Stimulated activated CD4-positive, alpha-beta T cell treated with anti-CD3 and anti-CD28 coated beads, Interleukin-1b, Interleukin-23, amount 100 ng/mL, for 24 hours (primary cell): ENCODE measurements at regions not wholly inside any gene's neighbourhood (a gene's known extent, or its start where the extent isn't known, plus 50 kb on each side); places are given as distances from the start of the nearest gene placed in this dataset.
"Not testable (repeated sequence)": the region's sequence is repeated elsewhere in the genome, so short reads cannot be mapped to it uniquely, and the experiment has no call there.

Experiments
- DNase-seq, 4 experiments: peaks; one replicate each; pipeline ENCODE4 v3.0.0-alpha.2; 2020; ENCODE audit warnings: low read depth in 4 of 4, low spot score in 1 of 4

DNA sequence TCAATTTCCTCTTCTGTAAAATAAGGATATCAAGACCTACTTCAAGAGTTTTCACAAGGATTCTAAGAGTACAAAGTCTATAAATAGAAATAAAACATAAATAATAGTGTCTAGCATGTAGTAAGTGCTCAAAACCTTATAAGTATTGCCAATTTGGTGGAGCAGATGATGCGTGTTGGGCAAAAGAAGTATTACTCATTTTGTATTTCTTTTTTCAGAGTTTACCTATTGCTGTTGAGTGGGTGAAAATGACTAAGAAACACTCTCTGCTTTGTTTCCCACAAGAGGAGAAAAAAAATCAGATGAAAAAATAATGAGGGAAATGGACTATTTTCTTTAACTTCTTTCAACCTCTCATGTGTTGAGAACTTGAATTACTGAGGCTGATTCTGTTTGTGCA, 103.3 kb upstream of the KCNK2 start:
- no peak for DNase-seq

DNA sequence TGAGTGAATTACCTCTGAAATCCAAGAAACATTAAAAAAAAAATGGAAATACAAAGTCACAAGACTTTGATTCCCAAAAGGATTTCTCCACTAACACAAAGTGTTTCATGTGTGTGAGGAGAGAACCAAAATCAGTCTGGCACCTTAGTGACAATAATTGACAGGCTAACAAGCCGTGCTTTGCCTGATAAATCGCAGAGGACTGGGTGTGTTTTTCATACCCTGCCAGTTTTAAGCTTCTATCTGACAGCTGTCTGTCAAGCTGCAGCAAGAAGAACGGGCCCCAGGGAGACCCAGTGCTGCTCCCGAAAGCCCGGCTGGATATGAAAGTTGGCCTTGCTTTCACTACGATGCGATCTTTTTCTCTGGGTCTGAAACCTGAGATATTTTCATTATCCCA, 101.6 kb upstream of the KCNK2 start:
- no peak for DNase-seq

DNA sequence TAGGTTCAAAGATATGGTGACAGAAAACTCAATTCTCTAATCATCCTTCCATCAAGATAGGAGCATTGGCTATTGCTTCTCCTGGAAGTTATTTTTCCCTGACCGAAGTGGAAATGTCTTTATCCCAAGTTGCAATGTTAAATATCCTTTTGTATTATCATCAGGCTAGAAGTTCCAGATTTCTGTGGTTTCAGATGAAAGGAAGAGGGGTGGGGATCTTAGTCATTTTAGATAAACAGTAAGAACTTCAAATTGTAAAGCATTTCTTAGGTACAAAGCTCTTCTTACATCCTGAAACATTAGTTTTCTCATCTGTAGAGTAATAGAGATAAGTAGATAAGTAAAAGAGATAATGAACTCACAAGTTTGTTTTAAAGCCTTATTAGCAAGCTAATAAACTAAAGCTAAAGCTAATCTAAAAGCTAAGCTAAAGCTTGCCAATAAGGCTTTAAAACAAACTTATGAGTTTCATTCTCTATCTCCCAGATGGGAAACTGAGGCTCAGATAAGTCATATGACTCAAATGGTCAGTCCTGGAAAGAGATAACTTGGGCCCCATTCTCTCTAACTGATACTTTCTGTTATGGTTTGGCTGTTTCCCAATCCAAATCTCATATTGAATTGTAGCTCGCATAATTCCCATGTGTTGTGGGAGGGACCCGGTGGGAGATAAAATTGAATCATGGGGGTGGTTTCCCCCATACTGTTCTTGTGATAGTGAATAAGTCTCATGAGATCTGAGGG, 99.2 kb upstream of the KCNK2 start:
- DNase-seq: no peak

DNA sequence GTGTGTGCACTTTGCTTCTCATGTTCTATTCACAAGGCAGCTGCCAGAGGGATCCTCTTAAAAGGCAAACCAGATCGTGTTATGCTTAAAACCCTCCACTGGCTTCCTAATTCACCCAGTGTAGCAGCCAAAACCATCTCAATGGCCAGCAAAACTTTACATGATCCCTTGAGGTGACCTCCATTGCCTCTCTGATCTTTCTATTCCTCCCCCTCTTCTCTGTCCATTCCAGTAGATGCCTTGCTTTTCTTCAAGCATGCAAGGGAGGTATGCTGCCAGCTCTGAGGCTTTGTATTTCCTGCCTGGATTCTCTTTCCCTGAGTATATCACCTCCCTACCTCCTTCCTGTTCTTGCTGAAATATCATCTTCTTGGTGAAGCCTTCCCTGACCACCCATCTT, 93.2 kb upstream of the KCNK2 start:
- no peak for DNase-seq

DNA sequence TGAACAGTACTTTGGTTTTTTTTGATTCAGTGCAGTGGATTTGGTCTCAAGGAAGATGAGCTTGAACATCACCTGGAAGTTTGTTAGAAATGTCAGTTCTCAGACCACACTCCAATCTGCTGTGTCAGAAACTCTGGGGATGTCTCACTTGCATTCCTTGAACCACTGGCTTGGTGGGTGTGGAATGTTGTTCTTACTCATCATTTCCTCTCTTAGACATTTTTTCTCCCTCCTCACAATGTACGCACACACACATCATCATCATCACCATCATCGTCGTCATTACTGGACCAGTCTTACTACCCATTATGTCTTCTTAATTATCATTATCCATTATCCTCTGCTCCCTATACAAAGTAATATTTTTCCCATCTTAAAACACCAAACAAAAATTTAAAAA, 91.9 kb upstream of the KCNK2 start:
- no peak for DNase-seq

DNA sequence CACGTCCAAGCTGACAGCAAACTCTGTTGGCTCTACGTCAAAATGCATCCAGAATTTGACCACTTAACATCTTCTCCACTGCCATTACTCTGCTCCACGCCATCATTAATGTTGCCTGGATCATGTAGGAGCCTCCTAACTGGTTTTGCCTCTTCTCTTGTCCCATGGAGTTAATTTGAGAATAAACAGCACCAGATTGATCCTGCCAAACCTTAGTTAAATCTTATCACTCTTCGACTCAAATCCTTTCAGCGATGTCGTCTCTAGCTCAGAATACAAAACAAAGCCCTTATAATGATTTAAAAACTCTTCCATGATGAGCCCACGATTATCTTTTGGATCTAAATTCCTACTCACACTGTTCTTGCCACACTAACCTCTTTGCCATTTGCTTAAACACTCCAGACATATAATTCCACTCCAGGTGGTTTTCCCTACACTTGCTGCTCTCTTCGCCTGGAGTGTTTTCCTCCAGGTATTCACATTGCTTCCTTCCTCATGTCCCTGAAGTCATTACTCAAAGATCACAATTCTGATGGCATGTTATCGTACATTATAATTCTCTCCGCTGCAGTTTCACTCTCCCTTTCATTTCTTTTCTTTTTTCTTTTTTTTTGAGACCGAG, 90.7 kb upstream of the KCNK2 start:
- no peak for DNase-seq

DNA sequence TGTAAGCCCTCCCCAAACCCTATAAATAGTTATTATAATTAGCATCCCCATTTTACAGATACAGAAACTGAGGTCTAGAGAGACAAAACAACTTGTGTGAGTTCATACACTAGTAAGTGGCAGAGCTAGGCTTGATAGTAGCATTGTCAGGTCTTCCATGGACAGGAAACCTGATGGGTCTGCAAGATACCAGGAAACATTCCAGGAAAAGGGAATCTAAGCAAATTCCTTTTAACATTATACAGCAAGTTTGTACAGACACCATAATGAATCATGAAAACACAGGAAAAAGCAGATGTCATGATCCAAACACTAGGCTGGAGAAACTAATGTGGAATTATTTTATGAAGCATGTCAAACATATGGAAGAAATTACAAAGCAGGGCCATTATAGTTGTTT, 89.1 kb upstream of the KCNK2 start:
- DNase-seq: no peak

DNA sequence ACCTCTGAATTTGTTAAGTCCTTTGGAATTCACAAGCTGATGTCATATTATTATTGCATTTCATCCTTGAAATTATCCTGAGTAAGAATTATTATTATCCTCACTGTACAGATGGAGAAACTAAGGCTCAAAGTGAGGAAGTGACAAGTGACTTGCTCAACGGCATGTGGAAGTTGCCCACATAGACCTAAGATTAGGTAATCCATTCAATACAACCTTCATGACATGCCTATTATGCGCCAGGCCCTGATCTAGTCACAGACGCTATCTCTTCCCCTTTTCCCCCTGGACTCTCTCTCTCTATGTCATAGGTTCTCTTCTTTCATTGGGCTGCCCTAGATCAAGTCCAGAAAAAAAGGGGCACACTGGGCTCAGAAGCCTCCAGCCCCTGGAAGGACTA, 84.9 kb upstream of the KCNK2 start:
- no peak for DNase-seq

DNA sequence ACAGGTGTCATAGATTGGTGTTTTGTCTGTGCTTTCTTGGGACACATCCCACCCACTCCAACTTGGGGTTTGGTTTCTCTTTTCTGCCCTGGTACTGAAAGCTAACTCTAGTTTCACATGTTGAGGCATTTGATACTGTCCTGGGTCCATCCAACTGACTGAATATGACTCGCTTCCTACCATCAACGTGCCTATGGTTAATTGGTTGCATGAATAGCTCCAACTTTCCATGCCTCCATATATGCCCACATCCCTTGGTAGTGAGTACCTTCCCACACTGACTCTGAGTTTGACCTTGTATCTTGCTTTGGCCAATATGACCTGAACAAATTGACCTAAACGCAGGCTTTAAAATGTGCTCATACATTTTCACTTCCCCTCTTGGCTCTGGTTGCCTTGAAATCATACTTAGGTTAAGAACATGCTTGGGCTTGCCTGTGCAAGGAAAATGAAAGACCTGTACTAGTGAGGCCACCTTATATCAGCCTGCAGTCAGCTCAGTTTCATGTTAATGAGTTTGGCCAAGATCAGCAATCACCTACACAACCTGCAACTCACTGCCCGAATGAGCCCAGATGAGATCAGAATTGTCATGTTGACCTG, 81.0 kb upstream of the KCNK2 start:
- DNase-seq: no peak

DNA sequence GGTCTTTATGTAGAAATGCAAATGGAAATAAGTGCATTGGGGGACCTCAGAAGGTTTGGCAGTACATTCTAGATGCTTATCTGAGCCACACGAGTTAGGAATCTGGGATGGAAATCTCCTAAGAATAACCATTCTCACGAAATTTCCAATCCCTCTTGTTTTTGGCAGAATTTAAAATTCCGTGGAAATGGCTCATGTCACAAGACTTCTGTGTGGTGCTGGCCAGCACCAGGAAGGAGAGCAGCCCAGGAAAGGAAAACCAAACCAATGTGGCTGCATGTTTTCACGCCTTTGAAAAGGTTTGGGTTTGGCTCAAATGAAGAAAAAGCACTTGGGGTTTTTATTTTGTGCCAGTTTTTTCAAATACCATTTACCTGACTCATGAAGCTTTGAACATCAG, 80.1 kb upstream of the KCNK2 start:
- no peak for DNase-seq

DNA sequence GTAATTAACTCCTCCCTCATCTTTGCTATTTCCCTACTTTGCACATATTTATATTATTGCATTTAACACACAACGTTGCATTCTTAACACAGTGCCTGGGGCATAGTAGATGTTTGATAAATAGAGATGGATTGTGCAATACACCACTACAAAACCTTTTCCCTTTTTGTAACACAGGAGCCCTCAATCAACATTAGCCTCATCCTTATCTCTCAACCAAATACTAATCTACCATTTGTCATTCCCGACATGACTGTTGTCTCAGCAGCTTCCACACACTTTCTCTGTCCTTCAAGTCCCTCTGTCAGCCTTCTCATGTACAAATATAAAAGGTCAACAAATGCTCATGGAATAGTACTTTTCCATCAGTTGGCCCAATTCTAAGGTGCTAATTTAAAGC, 78.9 kb upstream of the KCNK2 start:
- DNase-seq: no peak

DNA sequence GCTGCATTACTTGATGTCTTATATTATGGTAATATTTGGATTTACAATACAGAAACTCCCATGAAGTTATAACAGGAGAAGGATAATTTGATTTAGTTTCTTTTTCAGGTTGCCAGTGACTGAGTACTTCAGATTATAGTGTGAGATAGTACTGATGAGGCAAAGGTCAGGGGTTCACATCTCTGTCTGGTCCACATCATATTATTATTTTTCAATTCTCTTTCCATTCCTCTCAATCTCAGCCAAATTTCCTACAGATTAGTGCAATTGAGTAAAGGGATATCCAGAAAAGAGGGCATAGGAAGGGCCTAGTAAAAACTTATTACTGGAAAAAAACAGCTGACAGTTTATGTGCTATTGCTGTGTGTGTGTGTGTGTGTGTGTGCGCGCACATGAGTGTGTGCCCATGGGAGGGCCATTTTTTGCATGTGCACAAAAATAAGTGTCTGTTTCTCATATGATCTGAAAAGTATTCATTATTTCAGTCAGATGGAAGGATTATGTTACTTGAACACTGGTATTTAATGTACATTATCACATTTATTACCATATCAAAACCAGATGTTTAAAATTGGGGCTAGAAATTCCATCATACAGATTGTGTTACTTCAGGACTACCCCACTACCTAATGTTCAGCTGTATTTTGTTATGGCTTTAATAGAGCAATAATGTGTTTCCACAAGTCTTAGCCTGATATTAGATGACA, 78.3 kb upstream of the KCNK2 start:
- DNase-seq: no peak

DNA sequence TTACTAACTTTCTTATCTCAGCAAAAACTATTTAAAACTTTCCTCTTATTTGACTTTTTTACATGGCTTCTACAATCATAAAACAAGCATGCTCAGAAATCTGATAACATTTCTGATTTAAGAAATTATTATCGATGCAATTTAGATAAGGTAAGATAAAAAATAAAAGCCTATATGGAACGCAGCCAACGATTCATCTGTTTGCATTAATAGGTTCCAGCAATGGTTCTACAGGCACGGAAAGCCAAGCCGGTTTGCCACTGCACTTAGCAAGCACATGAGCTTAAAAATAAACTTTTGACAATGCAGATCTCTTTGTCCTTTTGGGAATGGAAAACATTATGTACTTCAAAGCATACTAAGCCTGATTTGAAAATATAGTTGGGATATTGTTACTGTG, 77.5 kb upstream of the KCNK2 start:
- DNase-seq: no peak

DNA sequence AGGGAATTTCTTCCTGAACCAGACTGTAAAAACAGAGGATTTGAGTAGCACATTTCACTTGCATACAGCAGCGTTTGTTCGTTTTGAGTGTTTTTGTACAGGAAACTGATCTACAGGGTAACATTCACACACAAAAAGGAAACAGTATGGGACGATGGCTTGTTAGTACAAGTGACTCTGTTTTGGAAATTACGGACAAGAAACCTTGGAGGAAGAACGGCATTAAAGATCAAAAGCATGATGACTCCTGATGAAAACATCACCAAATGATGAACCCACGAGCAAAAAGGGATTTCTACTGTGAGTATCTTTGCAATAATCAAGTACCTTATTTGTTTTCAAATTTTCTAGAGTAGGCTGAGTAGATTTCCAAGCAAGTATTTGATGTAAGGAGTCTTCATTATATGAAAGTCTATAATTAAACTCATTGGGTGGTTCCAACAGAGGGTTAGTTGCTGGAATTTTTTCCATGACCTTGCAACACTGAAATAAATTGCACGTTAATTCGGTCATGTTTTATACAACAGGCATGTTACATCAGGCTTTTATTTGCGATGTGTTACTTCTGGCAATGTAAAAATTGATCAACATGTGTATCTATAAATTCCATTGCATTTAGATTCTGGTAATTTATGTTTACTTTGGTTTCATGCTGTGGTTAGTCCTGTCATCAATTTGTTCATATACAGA, 76.7 kb upstream of the KCNK2 start:
- no peak for DNase-seq

DNA sequence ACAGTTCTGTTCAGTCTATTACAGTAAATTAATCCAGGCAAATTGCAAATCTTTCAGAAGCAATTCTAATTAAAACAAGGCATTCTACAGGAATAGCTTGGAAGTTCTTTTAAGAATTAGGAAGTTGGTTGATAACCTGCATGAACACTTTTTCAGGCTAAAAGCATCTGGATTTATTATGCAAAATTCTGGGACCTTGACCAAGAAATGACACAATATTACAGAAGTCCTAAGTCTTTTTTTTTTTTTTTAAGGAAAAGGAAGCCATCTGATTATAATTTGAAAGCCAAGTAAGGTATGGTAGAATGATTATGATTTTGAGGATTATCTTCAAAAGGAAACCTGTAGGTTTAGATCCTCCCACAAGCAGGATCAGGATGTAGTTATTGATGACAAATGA, 74.7 kb upstream of the KCNK2 start:
- no peak for DNase-seq

DNA sequence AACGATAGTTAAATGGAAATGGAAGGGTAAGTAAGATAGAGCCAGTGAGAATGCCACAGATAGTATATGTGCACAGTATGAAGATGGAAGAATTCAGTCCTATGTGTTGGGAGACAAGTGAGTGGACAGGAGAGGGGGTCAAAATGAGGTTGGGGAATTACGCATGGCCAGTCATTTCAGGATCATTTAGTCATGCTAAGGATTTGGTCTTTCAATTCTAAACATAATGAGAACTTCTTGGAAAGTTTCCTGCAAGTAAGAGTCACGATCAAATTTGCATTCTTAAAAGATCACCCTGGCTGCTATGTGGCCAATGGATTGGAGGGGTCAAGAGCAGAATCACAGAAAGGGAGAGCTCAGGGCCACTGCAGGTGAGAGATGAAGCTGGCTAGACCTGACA, 64.0 kb upstream of the KCNK2 start:
- DNase-seq: no peak

DNA sequence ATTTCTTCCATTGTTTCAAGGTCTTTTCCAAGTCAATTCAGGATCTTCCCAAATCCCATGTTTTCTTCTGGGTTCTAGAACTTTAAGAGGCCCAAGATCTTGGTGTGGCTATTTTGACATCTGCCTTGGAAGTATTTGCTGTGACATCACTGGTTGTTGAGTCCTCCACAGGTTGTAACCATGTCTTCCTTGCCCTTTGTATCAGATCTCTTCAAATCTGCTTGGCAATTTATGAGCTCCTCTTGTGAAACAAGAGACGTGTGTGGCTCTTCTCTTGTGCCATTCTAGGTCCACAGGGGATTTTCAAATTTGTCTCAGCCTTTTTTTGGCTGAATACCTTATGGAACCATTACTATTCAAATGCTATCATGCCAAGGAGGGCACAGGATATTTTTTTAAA, 60.3 kb upstream of the KCNK2 start:
- no peak for DNase-seq

DNA sequence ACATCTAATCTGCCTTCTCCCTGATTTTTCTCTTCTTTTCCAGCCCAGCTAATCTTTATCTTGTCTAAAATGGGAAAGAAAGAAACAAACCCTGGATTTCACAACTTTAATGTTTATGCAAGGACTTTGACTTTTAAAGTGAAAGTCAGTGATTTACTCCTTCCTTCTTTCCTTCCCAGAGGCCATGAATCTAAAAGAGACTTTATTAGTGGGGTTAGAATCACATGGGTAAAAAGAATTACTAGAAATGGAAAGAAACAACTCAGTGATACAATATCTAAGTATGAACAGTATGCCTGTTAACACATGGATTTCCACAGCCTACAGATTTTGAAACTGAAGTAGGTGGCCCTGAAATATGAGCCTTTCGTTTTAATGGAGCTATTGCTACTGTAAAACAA, 59.8 kb upstream of the KCNK2 start:
- DNase-seq: no peak

DNA sequence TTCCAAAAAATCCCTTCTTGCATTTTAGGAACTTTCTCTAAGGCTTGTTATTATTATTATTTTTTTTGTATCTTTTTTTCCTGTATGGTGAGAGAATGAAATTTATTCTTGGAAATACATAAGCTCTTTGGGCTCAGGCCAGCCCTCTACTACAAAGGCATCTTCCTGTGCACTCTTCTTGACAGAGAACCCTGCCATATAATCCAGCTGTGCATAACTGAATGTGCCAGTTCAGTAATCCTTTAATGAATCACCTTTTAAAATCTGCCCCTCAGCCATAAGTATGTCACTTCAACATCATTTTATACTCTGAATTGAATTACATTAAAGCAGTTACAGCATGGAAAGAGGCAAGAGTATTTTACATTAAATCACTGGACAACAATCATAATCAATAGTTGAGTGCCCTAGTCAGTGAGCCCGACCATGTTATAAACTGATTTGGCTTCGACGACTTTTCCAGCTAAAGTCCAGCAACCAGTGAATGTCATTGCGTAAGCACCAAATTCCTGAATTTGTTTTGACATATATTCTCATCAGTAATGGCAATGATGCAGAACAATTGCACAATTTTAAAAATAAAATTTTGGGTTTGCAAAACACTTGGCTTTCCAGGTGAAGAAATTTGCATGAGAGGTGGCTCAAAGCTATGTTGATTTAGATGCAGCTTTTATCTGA, 59.2 kb upstream of the KCNK2 start:
- no peak for DNase-seq

DNA sequence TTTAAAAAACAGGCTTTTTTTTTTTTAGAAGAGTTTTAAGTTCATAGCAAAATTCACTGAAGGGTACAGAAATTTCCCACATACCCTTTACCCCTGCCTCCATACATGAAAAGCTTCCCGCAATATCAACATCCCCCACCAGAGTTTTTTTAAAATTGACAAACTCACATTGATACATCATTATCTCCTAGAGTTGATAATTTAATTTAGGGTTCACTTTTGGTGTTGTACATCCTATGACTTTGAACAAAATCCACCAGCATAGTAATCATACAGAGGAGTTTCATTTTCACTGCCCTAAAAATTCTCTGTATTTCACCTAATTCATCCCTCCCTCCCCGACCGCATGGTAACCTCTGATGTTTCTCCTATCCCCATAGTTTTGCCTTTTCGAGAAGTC, 53.6 kb upstream of the KCNK2 start:
- DNase-seq: no peak

DNA sequence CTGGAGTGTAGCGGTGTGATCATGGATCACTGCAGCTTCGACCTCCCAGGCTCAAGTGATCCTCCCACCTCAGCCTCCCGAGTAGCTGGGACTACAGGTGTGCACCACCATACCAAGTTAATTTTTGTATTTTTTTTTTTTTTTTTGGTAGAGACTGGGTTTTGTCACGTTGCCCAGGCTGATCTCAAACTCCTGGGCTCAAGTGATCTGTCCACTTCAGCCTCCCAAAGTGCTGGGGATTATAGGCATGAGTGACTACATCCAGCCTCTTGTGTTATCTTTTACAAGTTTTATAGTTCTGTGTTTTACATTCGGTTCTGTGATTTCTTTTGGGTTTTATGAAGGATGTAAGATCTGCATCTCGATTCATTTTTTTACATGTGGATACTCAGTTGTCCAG, 52.0 kb upstream of the KCNK2 start:
- DNase-seq: not testable (repeated sequence)
